ENCODE measurements at regions not wholly inside any gene's neighbourhood (a gene's known extent, or its start where the extent isn't known, plus 50 kb on each side); places are given as distances from the start of the nearest gene placed in this dataset.

DNA sequence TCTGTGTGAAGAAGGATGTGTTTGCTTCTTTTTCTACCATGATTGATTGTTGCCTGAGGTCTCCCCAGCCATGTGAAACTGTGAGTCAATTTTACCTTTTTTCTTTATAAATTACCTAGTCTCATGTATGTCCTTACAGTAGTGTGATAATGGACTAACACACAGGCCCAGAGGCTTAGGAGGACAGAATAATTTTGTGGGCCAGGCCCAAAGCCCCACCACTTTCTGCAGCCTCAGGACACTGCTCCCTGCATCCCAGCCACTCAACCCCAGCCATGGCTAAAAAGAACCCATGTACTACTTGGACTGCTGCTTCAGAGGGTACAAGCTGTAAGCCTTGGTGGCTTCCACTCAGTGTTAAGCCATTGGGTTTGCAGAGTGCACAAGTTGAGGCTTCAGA is 512.7 kb upstream of the CT83 start:
- TF ChIP-seq POLR2A (IDR thresholded peaks at IDR 0.05; ENCODE audit: low read depth, low read length) (no peak), TAF1 (IDR thresholded peaks at IDR 0.05; ENCODE audit: borderline replicate concordance, low read depth, low read length) (no peak)
